ENCODE measurements at regions not wholly inside any gene's neighbourhood (a gene's known extent, or its start where the extent isn't known, plus 50 kb on each side); places are given as distances from the start of the nearest gene placed in this dataset.

- H3K4me3 ChIP-seq (ENCODE audit: low read length): no peak overlapping the region
- no peak for TF ChIP-seq CTCF (conservative IDR thresholded peaks at IDR 0.05; ENCODE audit: low read depth, low read length)
- DNase-seq (ENCODE audit: low read depth): no peak
Measured at GRCh38 chr5:39891376-39891775, 466.6 kb upstream of the DAB2 start.

- DNase-seq (ENCODE audit: low read depth): no peak
- H3K4me3 ChIP-seq (ENCODE audit: low read length): no peak overlapping the region
- no peak for TF ChIP-seq CTCF (conservative IDR thresholded peaks at IDR 0.05; ENCODE audit: low read depth, low read length)
Measured at GRCh38 chr5:39880985-39881384, 456.2 kb upstream of the DAB2 start.

GRCh38 chr5:39877479-39877878 is 452.7 kb upstream of the DAB2 start:
- no peak for TF ChIP-seq CTCF (conservative IDR thresholded peaks at IDR 0.05; ENCODE audit: low read depth, low read length)
- no peak for DNase-seq (ENCODE audit: low read depth)
- H3K4me3 ChIP-seq (ENCODE audit: low read length): no peak overlapping the region

- DNase-seq (ENCODE audit: low read depth): no peak
- no peak overlapping the region for H3K4me3 ChIP-seq (ENCODE audit: low read length)
- TF ChIP-seq CTCF (conservative IDR thresholded peaks at IDR 0.05; ENCODE audit: low read depth, low read length): no peak
Measured at GRCh38 chr5:39876146-39876545, 451.4 kb upstream of the DAB2 start.

GRCh38 chr5:39870137-39870536 is 445.4 kb upstream of the DAB2 start:
- DNase-seq (ENCODE audit: low read depth): no peak
- H3K4me3 ChIP-seq (ENCODE audit: low read length): no peak overlapping the region
- TF ChIP-seq CTCF (conservative IDR thresholded peaks at IDR 0.05; ENCODE audit: low read depth, low read length): no peak

- DNase-seq (ENCODE audit: low read depth): no peak
- TF ChIP-seq CTCF (conservative IDR thresholded peaks at IDR 0.05; ENCODE audit: low read depth, low read length): no peak
Measured at GRCh38 chr5:39869396-39869795, 444.6 kb upstream of the DAB2 start.

GRCh38 chr5:39867923-39868322 is 443.1 kb upstream of the DAB2 start:
- no peak for DNase-seq (ENCODE audit: low read depth)
- no peak overlapping the region for H3K4me3 ChIP-seq (ENCODE audit: low read length)
- no peak for TF ChIP-seq CTCF (conservative IDR thresholded peaks at IDR 0.05; ENCODE audit: low read depth, low read length)

More at GRCh38 chr5:39869396-39869795, 444.6 kb upstream of the DAB2 start:
- no peak overlapping the region for H3K4me3 ChIP-seq (ENCODE audit: low read length)

Data from retinal pigment epithelial cell (primary cell).